ENCODE measurements at regions not wholly inside any gene's neighbourhood (a gene's known extent, or its start where the extent isn't known, plus 50 kb on each side); places are given as distances from the start of the nearest gene placed in this dataset.

GRCh38 chr13:61608138-61608537 lies 192.5 kb upstream of the PCDH20 start:
- TF ChIP-seq, protein P1, sequence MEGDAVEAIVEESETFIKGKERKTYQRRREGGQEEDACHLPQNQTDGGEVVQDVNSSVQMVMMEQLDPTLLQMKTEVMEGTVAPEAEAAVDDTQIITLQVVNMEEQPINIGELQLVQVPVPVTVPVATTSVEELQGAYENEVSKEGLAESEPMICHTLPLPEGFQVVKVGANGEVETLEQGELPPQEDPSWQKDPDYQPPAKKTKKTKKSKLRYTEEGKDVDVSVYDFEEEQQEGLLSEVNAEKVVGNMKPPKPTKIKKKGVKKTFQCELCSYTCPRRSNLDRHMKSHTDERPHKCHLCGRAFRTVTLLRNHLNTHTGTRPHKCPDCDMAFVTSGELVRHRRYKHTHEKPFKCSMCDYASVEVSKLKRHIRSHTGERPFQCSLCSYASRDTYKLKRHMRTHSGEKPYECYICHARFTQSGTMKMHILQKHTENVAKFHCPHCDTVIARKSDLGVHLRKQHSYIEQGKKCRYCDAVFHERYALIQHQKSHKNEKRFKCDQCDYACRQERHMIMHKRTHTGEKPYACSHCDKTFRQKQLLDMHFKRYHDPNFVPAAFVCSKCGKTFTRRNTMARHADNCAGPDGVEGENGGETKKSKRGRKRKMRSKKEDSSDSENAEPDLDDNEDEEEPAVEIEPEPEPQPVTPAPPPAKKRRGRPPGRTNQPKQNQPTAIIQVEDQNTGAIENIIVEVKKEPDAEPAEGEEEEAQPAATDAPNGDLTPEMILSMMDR (conservative IDR thresholded peaks at IDR 0.05), result no peak
- TF ChIP-seq ZFX (IDR thresholded peaks at IDR 0.05), result no peak

Data from C4-2B (cell line).